Activated CD4-positive, alpha-beta T cell treated with anti-CD3 and anti-CD28 coated beads for 36 hours (primary cell): ENCODE measurements at regions not wholly inside any gene's neighbourhood (a gene's known extent, or its start where the extent isn't known, plus 50 kb on each side); places are given as distances from the start of the nearest gene placed in this dataset.
"Not testable (repeated sequence)": the region's sequence is repeated elsewhere in the genome, so short reads cannot be mapped to it uniquely, and the experiment has no call there.

Experiments
- ATAC-seq: fragments of 200-7000 bp; cut with Tn5 transposase; one replicate; pipeline ENCODE4 v1.10.0; 2021; ENCODE audit warnings: mild to moderate bottlenecking, moderate library complexity
- CTCF ChIA-PET: fragments of 350-600 bp; sonication (Branson Sonifier 250); formaldehyde crosslinking; loops from one replicate; lab custom pipeline; 2021; ENCODE audit warnings: antibody characterized with exemption; lab: Charles Lee
- POLR2A ChIA-PET: fragments of 350-600 bp; sonication (Branson Sonifier 250); formaldehyde crosslinking; loops from one replicate; lab custom pipeline; 2021; ENCODE audit warnings: antibody characterized with exemption, inconsistent platforms; lab: Charles Lee
- DNase-seq: peaks from one replicate; pipeline ENCODE4 v3.0.0-alpha.2; 2020
- H3K27ac Mint-ChIP-seq: one replicate; pipeline ENCODE4 v1.8.0; 2021; ENCODE audit warnings: mixed read lengths
- H3K27me3 Mint-ChIP-seq: one replicate; pipeline ENCODE4 v1.8.0; 2021; ENCODE audit warnings: mixed read lengths
- H3K36me3 Mint-ChIP-seq: one replicate; pipeline ENCODE4 v1.8.0; 2021; ENCODE audit warnings: low read depth, mixed read lengths
- H3K4me1 Mint-ChIP-seq: one replicate; pipeline ENCODE4 v1.8.0; 2021; ENCODE audit warnings: mixed read lengths
- H3K4me3 Mint-ChIP-seq: one replicate; pipeline ENCODE4 v1.8.0; 2021; ENCODE audit warnings: mild to moderate bottlenecking, moderate library complexity, mixed read lengths
- H3K9me3 Mint-ChIP-seq: one replicate; pipeline ENCODE4 v1.8.0; 2021; ENCODE audit warnings: low read depth, mixed read lengths
- intact Hi-C, 2 experiments: fragments of 100-400 bp; cut with DNase I in 1 of 2; cut with micrococcal nuclease in 1 of 2; formaldehyde crosslinking; loops; one replicate each; pipeline versions ENCODE4 v1.14.2 to v1.15.1; 2022 to 2024; cut with DNase I, micrococcal nuclease

DNA sequence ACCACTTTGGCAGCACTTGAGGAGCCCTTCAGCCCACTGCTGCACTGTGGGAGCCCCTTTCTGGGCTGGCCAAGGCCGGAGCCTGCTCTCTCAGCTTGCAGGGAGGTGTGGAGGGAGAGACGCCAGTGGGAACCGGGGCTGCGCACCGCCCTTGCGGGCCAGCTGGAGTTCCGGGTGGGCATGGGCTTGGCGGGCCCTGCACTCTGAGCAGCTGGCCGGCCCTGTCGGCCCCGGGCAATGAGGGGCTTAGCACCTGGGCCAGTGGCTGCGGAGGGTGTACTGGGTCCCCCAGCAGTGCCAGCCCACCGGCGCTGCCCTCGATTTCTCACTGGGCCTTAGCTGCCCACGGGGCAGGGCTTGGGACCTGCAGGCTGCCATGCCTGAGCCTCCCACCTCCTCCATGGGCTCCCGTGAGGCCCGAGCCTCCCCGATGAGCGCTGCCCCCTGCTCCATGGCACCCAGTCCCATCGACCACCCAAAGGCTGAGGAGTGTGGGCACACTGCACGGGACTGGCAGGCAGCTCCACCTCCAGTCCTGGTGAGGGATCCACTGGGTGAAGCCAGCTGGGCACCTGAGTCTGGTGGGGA lies 253.6 kb upstream of the AMIGO2 start:
- Mint-ChIP-seq H3K9me3 (peaks cover 28% of the 10 kb centered on the region), H3K36me3 (peaks cover 14% of the 10 kb centered on the region), H3K4me1 (peaks cover 48% of the 10 kb centered on the region)
- CTCF ChIA-PET, H3K27ac Mint-ChIP-seq, H3K27me3 Mint-ChIP-seq, H3K4me3 Mint-ChIP-seq, DNase-seq, ATAC-seq, intact Hi-C loops: not testable (repeated sequence)
- POLR2A ChIA-PET = interaction anchor here (1.1 kb wide), 1 partner anchor 27 kb away, joined by 3 read pairs; no protein-coding TSS in a partner anchor

DNA sequence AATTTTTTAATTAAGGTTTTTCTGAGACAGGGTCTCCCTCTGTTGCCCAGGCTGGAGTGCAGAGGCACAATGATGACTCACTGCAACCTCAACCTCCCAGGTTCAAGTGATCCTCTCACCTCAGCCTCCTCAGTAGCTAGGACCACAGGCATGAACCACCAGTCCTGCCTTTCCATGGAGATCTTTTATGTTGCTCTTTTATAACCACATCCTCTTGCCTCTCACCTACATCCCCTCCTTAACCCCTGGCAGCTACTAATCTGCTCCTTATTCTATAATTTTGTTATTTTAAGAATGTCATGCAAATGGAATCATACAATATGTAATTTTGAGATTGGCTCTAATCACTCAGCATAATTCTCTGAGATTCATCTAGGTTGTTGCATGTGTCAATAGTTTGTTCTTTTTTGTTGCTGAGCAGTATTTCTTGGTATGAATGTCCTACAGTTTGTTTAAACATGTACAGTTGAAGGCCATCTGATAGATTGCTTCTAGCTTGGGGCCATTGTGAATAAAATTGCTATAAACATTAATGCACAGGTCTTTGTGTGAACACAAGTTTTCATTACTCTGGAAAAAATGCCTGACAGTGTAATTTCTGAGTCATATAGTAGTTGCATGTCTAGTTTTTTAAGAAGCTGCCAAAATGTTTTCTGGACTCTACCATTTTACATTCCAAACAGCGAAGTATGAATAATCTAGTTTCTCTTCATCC lies 249.2 kb upstream of the AMIGO2 start:
- DNase-seq = no peak
- H3K4me1 Mint-ChIP-seq = peaks cover 36% of the 10 kb centered on the region
- intact Hi-C loops = no loop called here
- H3K27me3 Mint-ChIP-seq = no peaks in the 10 kb centered on the region
- peaks cover 12% of the 10 kb centered on the region for H3K9me3 Mint-ChIP-seq
- peaks cover 1% of the 10 kb centered on the region for H3K36me3 Mint-ChIP-seq
- peak overlapping the region; percentile 67 for H3K27ac Mint-ChIP-seq
- CTCF ChIA-PET = no interaction called here
- H3K4me3 Mint-ChIP-seq = no peak overlapping the region
- POLR2A ChIA-PET = no interaction called here
- peak; percentile 73 for ATAC-seq

- POLR2A ChIA-PET = no interaction called here
- Mint-ChIP-seq H3K27me3 (no peaks in the 10 kb centered on the region), H3K27ac (no peak overlapping the region), H3K36me3 (peaks cover 3% of the 10 kb centered on the region), H3K4me3 (no peak overlapping the region), H3K4me1 (peaks cover 40% of the 10 kb centered on the region), H3K9me3 (peaks cover 14% of the 10 kb centered on the region)
- no peak for DNase-seq
- CTCF ChIA-PET = interaction anchor here (0.7 to 2.0 kb wide), 2 partner anchors 8 to 72 kb away, joined by 3 to 6 read pairs; no protein-coding TSS in a partner anchor
- intact Hi-C loops = no loop called here
- ATAC-seq = no peak
Measured at GRCh38 chr12:47326190-47326589, 246.4 kb upstream of the AMIGO2 start.

DNA sequence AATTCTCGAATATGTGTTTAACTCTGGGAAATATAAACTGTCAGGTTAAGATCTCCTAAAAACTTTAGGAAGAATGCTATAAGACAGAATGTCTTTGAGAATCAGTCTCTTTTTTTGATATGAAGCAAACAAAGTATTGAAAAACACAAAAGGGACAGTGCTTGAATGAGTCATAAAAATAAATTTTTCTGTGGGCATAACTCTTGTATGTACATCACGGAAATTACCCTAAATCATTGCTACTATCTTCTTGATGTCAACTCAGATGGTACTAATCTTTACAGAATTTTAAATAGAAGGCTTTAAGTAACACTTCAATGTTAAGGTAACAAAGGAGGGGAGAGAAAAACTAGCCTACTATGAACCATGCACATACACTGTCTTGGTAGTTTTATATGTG lies 244.0 kb upstream of the AMIGO2 start:
- Mint-ChIP-seq H3K4me3 (no peak overlapping the region), H3K36me3 (peaks cover 2% of the 10 kb centered on the region), H3K9me3 (peaks cover 9% of the 10 kb centered on the region), H3K4me1 (peaks cover 30% of the 10 kb centered on the region), H3K27me3 (no peaks in the 10 kb centered on the region), H3K27ac (peak overlapping the region; percentile 63)
- ChIA-PET CTCF (interaction anchor here (0.9 kb wide), 1 partner anchor 29 kb away, joined by 3 read pairs; no protein-coding TSS in a partner anchor), POLR2A (no interaction called here)
- intact Hi-C loops = loop anchor here in 1 of 2 experiments (5.0 kb wide), 1 partner anchor 33 kb away; no protein-coding TSS in a partner anchor
- DNase-seq (no peak), ATAC-seq (peak; percentile 21)

DNA sequence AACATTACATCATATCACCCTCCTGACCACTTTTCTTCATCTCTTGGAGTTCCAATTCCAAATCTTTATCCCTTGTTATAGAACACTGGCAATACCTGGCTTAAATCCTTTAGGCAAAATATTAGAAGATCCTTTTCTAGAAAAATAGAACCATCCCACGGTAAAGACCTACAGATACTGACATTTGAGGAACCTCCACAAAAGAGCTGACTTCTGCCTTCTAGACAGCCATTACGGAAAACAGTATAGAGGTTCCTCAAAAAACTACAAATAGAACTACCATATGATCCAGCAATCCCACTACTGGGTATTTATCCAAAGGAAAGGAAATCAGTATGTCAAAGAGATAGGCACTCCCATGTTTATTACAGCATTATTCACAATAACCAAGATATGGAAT lies 241.7 kb upstream of the AMIGO2 start:
- no peaks in the 10 kb centered on the region for H3K27me3 Mint-ChIP-seq
- CTCF ChIA-PET = interaction anchor here (1.8 kb wide), 1 partner anchor 76 kb away, joined by 5 read pairs; no protein-coding TSS in a partner anchor
- peaks cover 2% of the 10 kb centered on the region for H3K36me3 Mint-ChIP-seq
- peaks cover 8% of the 10 kb centered on the region for H3K9me3 Mint-ChIP-seq
- DNase-seq (no peak), ATAC-seq (no peak)
- POLR2A ChIA-PET = interaction anchor here (0.7 kb wide), 1 partner anchor 22 kb away, joined by 3 read pairs; no protein-coding TSS in a partner anchor
- intact Hi-C loops = loop anchor here in 1 of 2 experiments (5.0 kb wide), 1 partner anchor 36 kb away; no protein-coding TSS in a partner anchor
- H3K4me1 Mint-ChIP-seq = peaks cover 30% of the 10 kb centered on the region
- no peak overlapping the region for H3K4me3 Mint-ChIP-seq
- no peak overlapping the region for H3K27ac Mint-ChIP-seq

- Mint-ChIP-seq H3K36me3 (peaks cover 2% of the 10 kb centered on the region), H3K4me3 (no peak overlapping the region), H3K27me3 (no peaks in the 10 kb centered on the region), H3K4me1 (peaks cover 34% of the 10 kb centered on the region), H3K9me3 (peaks cover 8% of the 10 kb centered on the region), H3K27ac (no peak overlapping the region)
- ATAC-seq (no peak), DNase-seq (no peak)
- POLR2A ChIA-PET = no interaction called here
- intact Hi-C loops = loop anchor here in 1 of 2 experiments (5.0 kb wide), 1 partner anchor 38 kb away; no protein-coding TSS in a partner anchor
- CTCF ChIA-PET = interaction anchor here (0.6 to 0.8 kb wide), 3 partner anchors 102 to 1218 kb away, joined by 3 to 4 read pairs (median 3); no protein-coding TSS in a partner anchor
Measured at GRCh38 chr12:47319746-47320145, 240.0 kb upstream of the AMIGO2 start.

GRCh38 chr12:47318963-47319362 lies 239.2 kb upstream of the AMIGO2 start:
- intact Hi-C loops = no loop called here
- Mint-ChIP-seq H3K36me3 (peaks cover 2% of the 10 kb centered on the region), H3K27ac (no peak overlapping the region), H3K4me1 (peaks cover 34% of the 10 kb centered on the region), H3K4me3 (no peak overlapping the region), H3K9me3 (peaks cover 8% of the 10 kb centered on the region), H3K27me3 (no peaks in the 10 kb centered on the region)
- no peak for DNase-seq
- POLR2A ChIA-PET = no interaction called here
- CTCF ChIA-PET = interaction anchor here (0.6 to 1.3 kb wide), 2 partner anchors 77 to 1219 kb away, joined by 4 to 5 read pairs; no protein-coding TSS in a partner anchor
- ATAC-seq = no peak

- ChIA-PET POLR2A (interaction anchor here (0.6 kb wide), 1 partner anchor 235 kb away, joined by 4 read pairs; no protein-coding TSS in a partner anchor), CTCF (interaction anchor here (0.6 to 1.3 kb wide), 6 partner anchors 10 to 80 kb away, joined by 3 to 6 read pairs (median 4); no protein-coding TSS in a partner anchor)
- H3K27me3 Mint-ChIP-seq = no peaks in the 10 kb centered on the region
- intact Hi-C loops = no loop called here
- H3K27ac Mint-ChIP-seq = no peak overlapping the region
- no peak for DNase-seq
- peak overlapping the region; percentile 18 for H3K4me3 Mint-ChIP-seq
- ATAC-seq = no peak
- peaks cover 6% of the 10 kb centered on the region for H3K9me3 Mint-ChIP-seq
- H3K36me3 Mint-ChIP-seq = no peaks in the 10 kb centered on the region
- H3K4me1 Mint-ChIP-seq = peaks cover 29% of the 10 kb centered on the region
Measured at GRCh38 chr12:47317175-47317915, 237.6 kb upstream of the AMIGO2 start.

DNA sequence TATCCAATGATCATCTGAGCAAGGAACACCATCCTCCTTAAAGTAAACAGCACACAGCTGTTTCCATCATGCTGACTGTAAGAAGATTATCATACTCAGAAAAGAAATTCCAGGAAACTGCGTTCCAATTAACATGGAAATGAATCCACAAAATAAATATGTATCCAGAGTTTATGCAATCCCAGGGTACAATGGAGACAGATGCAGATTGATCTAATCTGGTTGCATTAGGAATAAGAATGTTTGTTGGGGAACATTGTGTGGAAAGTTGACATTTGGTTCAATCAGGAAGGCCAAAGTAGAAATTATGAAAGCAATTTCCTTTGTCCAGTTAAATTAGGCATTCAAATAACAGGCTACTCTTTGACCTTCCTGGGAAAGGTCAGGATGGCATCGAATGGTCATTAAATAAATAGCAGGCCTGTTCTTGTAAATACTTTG lies 236.9 kb upstream of the AMIGO2 start:
- peaks cover 7% of the 10 kb centered on the region for H3K9me3 Mint-ChIP-seq
- H3K27ac Mint-ChIP-seq = no peak overlapping the region
- H3K36me3 Mint-ChIP-seq = no peaks in the 10 kb centered on the region
- ChIA-PET POLR2A (interaction anchor here (0.6 kb wide), 1 partner anchor 235 kb away, joined by 4 read pairs; no protein-coding TSS in a partner anchor), CTCF (no interaction called here)
- intact Hi-C loops = no loop called here
- H3K4me3 Mint-ChIP-seq = no peak overlapping the region
- no peak for ATAC-seq
- H3K27me3 Mint-ChIP-seq = no peaks in the 10 kb centered on the region
- H3K4me1 Mint-ChIP-seq = peaks cover 31% of the 10 kb centered on the region
- DNase-seq = no peak

DNA sequence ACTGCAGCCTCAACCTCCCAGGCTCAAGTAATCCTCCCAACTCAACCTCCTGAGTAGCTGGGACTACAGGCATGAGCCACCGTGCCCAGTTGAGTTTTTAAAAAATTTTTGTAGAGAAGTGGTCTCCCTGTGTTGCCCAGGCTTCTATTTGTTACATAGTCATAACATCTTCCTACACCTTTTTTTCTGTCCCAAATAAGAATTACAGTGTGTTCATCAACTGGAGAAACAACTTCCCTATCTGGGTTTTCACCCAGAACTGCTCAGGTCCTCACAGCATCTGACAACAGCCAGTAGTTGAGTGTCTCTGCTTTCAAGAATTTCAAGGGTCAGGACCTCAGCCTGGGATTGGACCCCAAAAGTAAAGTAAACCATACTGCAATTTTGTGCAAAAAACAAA lies 235.2 kb upstream of the AMIGO2 start:
- DNase-seq (no peak), ATAC-seq (no peak)
- H3K27ac Mint-ChIP-seq = no peak overlapping the region
- no peak overlapping the region for H3K4me3 Mint-ChIP-seq
- no peaks in the 10 kb centered on the region for H3K27me3 Mint-ChIP-seq
- peaks cover 12% of the 10 kb centered on the region for H3K9me3 Mint-ChIP-seq
- CTCF ChIA-PET = no interaction called here
- intact Hi-C loops = no loop called here
- H3K4me1 Mint-ChIP-seq = peaks cover 45% of the 10 kb centered on the region
- POLR2A ChIA-PET = no interaction called here
- H3K36me3 Mint-ChIP-seq = peaks cover 1% of the 10 kb centered on the region
